Adrenal gland (tissue), 5 donors: ENCODE measurements at regions not wholly inside any gene's neighbourhood (a gene's known extent, or its start where the extent isn't known, plus 50 kb on each side); places are given as distances from the start of the nearest gene placed in this dataset.

Experiments
- CTCF ChIP-seq, 6 experiments: fragments of 450-650 bp in 4 of 6; fragments of 200-600 bp in 2 of 6; sonication (generic) in 1 of 6; IDR thresholded peaks; 1 replicate in 5 of 6; 2 replicates in 1 of 6; pipeline versions ENCODE4 v1.5.1 to v1.8.0; 2016 to 2021; ENCODE audit warnings: antibody characterized with exemption in 6 of 6, mild to moderate bottlenecking in 2 of 6, moderate library complexity in 1 of 6
- POLR2A ChIP-seq, 2 donors: fragments of 450-650 bp; IDR thresholded peaks; one replicate each; pipeline ENCODE4 v1.6.1; 2017; ENCODE audit warnings: antibody characterized with exemption in 2 of 2, mild to moderate bottlenecking in 2 of 2, moderate library complexity in 1 of 2
- donor health status: DM: no; HTN: no; CAD: no.

GRCh38 chr6:80543598-80544222, 437.2 kb downstream of the BCKDHB start:
- no peak for TF ChIP-seq CTCF (IDR thresholded peaks at IDR 0.05)
- no peak for TF ChIP-seq POLR2A (IDR thresholded peaks at IDR 0.05)
